Suppressor macrophage treated with lipopolysaccharide for 4 hours (primary cell): ENCODE measurements at regions not wholly inside any gene's neighbourhood (a gene's known extent, or its start where the extent isn't known, plus 50 kb on each side); places are given as distances from the start of the nearest gene placed in this dataset.
"Not testable (repeated sequence)": the region's sequence is repeated elsewhere in the genome, so short reads cannot be mapped to it uniquely, and the experiment has no call there.

Source experiments
- DNase-seq: peaks from one replicate; pipeline ENCODE4 v3.0.0-alpha.2; 2020

DNA sequence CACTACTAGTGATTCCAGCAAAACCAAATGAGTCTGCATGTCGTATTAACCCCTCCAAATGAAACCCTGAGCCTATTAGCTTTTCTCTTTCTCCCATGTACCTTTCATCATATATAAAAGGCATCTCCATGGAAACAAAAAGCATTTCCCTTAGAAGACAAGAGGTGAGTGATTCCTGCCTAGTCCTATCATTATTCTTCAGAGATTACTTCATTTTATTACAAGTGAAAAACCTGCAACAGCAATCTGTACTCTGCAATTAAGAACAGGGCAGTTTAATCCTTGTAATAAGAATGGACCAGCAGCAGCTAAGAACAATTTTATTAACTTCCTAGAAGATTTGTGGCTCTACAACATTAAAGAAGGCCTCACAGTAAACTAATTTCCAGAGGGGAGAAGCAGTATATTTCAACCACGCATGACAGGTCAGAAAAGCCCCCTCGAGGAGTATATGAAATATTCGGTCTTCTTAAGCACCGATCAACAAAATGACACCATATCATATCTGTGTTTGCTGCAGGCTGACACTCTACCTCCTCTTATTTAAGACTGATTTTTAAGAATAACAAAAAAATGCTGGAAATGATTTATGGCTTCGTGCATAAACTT lies 132.3 kb upstream of the TFPI start:
- DNase-seq: no peak

GRCh38 chr2:187687585-187687984 lies 133.3 kb upstream of the TFPI start:
- DNase-seq: no peak

DNA sequence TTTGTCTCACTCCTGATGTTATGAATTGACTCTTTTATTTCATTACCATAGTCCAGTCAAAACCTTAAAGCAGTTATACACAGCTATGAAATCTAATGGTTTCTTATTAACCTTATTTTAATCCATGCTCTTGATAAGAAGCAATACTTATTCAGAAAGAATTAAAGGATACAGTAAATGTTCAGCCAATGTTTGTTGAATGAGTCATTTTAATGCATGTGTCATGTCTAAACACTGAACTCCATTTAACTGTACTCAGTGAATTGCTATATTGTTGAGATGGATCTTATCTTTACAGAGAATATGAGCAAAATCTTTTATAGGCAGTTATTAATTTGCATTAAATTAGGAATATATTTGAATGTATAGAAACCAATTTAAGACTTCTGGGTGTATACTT lies 135.1 kb upstream of the TFPI start:
- no peak for DNase-seq

- DNase-seq: no peak
These were observed 139.7 kb upstream of the TFPI start for GRCh38 chr2:187693923-187694322.

DNA sequence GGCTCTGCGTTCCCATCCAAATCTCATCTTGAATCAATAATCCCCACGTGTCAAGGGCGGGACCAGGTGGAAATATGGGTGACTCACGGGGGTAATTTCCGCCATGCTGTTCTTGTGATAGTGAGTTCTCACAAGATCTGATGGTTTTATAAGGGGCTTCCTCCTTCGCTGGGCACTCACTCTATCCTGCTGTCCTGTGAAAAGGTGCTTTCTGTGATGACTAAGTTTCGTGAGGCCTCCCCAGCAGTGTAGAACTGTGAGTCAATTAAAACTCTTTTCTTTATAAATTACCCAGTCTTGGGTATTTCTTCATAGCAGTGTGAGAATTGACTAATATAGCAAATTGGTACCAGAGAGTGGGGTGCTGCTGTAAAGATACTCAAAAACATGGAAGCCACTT lies 142.4 kb upstream of the TFPI start:
- DNase-seq: not testable (repeated sequence)

DNA sequence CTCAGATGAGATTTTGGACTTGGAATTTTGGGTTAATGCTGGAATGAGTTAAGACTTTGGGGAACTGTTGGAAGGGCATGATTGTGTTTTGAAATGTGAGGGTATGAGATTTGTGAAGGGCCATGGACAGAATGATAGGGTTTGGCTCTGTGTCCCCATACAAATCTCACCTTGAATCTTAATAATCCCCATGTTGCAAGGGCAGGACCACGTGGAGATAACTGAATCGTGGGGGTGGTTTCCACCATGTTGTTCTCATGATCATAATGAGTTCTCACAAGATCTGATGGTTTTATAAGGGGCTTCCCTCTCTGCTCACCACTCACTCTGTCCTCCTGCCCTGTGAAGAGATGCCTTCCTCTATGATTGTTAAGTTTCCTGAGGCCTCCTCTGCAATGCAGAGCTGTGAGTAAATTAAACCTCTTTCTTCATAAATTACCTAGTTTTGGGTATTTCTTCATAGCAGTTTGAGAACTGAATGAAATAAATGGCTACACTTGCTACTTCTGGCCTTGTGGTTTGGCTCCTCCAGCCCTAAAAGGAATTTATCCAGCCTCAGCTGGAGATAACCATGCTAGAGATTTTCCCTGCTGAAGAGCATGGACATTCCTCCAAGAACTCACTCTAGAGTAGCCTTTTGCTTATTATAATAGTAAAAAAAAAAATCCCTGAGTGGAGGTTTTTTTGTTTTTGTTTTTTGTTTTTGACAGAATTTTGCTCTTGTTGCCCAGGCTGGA lies 144.3 kb upstream of the TFPI start:
- no peak for DNase-seq

DNA sequence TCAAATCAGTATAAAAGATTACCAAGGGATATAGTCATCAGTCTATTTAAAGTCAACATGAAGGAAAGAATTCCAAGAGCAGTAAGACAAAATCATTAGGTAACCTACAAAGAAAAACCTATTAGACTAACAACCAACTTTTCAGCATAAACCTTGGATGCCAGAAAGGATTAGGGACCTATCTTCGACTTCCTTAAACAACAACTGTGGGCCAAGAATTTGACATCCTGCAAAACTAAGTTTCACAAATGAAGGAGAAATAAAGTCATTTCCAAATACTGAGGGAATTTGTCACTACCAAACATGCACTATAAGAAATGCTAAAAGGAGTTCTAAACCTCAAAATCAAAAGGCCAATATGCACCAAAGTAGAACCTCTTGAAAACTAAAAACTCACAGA lies 147.9 kb upstream of the TFPI start:
- DNase-seq: no peak

GRCh38 chr2:187708272-187708671 lies 154.0 kb upstream of the TFPI start:
- no peak for DNase-seq

DNA sequence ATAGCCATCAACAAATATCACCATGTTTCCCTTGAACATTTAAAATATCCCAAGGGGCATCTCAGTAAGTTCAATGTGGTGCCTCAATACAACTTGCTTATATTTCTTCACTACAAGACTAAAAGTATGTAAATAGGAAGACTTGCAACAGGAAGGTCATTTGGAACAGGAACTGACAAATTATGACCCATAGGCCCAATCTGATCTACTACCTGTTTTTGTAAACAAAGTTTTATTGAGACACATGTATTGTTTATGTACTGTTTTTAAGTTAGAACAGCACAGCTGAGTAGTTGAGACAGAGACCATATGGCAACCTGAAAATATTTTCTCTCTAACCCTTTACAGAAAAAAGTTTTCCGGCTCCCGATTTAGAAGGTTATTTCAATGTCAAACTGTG lies 154.8 kb upstream of the TFPI start:
- no peak for DNase-seq

DNA sequence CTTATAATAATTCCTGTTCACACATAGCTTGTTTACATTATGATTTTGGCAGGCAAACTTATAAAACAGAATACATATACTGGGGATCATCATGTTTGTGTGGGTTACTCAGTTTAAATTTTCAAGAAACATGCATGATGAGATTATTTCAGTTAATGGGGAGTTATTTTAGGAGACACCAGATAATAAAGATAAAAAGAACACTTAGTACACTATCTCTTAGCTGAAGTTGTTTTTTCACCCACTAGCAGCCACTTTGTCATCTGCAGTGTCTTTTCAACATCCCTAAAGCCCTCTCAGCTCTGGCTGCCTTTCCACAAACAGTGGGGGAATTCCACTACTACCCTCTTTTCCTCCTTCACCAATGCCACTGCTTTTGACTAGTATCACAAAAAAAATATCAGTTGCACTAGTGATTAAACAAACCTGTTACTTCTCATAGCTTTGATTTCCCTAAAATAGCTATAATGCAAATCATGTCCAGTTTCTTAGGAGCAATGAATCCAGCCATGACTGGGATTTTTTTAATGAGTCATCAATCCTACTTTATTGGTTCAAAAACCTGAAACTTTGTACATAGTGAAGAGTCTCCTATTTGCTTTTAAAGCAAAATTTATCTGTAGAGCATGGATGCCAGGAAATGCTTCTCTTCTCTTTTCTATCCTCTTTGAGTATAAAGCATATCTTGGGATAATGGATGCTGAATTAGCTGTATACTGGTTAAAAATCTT lies 156.7 kb upstream of the TFPI start:
- no peak for DNase-seq

DNA sequence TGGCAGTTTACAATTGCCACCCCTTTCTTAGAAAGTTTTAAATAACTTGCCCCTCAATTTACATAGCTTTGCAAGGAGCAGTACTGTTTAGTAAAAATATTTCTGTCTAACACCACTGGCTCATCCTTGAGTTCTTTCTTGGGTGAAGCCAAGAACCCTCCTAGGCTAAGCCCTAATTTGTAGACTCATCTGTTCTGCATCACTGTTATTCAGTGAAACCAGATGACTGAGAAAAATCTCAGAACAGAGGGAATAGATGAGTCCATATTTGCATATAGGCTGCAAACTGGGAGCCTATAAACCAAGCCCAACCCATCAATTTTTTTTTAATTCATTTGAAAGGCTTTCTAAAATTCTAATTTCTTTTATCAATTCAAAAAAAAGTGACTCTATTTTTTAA lies 161.4 kb upstream of the TFPI start:
- DNase-seq: no peak

GRCh38 chr2:187716301-187716700 lies 162.1 kb upstream of the TFPI start:
- DNase-seq: no peak

DNA sequence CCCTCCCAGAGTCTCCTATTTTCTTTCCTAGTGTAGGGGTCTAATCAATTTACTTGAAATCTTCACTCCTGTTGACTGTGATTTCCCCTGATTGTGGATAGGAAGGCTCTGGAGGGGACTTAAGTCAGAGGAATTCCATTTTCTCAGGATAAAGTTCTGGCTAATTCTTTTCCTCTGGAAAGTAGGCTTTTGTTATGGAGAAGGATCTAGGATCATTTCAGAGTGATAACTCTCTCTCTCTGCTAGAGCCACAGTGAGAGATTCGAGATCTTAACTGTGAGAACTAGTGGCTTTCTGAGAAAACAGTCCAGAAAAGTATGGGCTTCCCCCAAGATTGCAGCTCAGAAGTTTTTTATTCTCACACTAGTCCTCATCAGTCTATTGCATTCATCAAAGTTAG lies 163.9 kb upstream of the TFPI start:
- DNase-seq: no peak

DNA sequence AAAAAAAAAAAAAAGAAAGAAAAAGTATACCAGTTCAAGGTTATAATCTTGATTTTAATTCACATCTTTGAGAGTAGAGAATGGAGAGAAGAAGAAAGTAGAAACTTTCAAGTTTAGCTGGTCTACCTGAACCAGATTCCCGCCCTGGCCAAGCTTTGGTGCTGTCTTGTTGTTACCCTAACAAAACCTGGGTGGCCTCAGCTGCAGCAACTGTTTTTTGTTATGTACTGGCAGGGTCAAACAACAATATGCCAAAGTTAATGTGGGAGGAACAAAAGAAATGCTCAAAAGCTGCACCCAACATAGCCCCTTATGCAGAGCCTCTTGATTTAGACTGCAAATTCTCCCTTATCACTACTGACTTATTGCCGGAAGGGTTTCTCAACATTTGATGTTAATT lies 165.3 kb upstream of the TFPI start:
- no peak for DNase-seq

- DNase-seq: no peak
These were observed 194.7 kb upstream of the TFPI start for GRCh38 chr2:187748958-187749357.

GRCh38 chr2:187749804-187750431 lies 195.7 kb upstream of the TFPI start:
- no peak for DNase-seq

- no peak for DNase-seq
These were observed 214.8 kb upstream of the TFPI start for GRCh38 chr2:187768995-187769394.

DNA sequence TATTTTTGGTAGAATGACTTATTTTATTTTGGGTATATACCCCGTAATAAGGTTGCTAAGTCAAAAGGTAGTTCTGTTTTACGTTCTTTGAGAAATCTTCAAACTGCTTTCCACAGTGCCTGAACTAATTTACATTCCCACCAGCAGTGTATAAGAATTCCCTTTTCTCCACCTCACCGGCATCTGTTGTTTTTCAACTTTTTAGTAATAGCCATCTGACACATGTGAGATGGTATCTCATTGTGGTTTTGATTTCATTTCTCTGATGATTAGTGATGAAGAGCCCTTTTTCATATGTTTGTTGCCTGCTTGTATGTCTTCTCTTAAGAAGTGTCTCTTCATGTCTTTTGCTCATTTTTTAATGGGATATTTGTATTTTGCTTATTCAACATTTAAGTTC lies 215.2 kb upstream of the TFPI start:
- no peak for DNase-seq

DNA sequence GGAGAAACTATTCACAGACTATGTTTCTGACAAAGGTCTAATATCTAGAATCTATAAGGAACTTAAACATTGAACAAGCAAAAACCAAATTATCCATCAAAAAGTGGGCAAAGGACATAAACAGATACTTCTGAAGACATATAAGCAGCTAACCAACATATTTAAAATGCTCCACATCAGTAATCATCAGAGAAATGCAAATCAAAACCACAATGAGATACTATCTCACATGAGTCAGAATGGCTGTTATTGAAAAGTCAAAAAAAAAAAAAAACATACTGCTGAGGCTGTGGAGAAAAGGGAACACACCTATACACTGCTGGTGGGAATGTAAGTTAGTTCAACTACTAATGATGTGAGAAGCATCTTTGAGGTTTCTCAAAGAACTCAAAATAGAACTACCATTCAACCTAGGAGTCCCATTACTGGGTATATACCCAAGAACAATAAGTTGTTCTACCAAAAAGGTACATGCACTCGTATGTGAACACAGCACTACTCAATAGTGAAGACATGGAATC lies 220.4 kb upstream of the TFPI start:
- DNase-seq: no peak

GRCh38 chr2:187775196-187775595 lies 221.0 kb upstream of the TFPI start:
- DNase-seq: no peak

DNA sequence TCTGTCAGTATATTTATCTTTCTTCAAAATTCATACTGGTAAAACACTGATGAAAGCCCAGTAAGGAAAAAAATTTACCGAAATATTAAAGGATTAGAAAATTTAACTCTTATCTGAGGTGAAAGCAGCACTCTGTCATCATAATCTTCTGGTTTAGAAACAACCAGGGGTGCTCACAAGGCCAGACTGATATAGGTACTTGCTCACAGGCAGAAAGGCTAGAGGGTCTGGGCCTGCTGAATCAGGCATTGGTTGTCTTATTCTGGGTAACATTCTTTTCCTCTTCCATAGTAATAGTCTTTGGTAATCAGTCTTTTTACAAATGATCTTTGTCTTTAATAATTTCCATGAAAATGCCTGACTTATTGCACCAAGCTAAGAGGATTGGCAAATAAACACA lies 221.4 kb upstream of the TFPI start:
- DNase-seq: no peak

- DNase-seq: no peak
These were observed 228.1 kb upstream of the TFPI start for GRCh38 chr2:187782301-187782700.

- no peak for DNase-seq
These were observed 229.2 kb upstream of the TFPI start for GRCh38 chr2:187783446-187783845.

DNA sequence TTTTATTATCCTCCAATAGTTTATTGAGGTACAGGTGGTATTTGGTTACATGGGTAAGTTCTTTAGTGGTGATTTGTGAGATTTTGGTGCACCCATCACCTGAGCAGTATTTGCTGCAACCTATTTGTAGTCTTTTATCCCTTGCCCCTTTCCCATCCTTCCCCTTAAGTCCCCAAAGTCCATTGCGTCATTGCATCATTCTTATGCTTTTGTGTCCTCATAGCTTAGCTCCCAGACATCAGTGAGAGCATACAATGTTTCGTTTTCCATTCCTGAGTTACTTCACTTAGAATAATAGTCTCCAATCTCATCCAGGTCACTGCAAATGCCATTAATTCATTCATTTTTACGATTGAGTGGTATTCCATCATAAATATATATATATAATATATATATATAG lies 229.9 kb upstream of the TFPI start:
- DNase-seq: not testable (repeated sequence)
